Spleen (tissue), 7 donors: ENCODE measurements at regions not wholly inside any gene's neighbourhood (a gene's known extent, or its start where the extent isn't known, plus 50 kb on each side); places are given as distances from the start of the nearest gene placed in this dataset.

Experiments
- CTCF ChIP-seq, 11 experiments: fragments of 200-600 bp in 7 of 11; fragments of 450-650 bp in 4 of 11; sonication (generic) in 4 of 11; IDR thresholded peaks in 8 of 11; conservative IDR thresholded peaks in 3 of 11; 1 replicate in 7 of 11; 2 replicates in 4 of 11; pipeline versions ENCODE4 v1.4.0 to v1.8.0; 2016 to 2021; ENCODE audit warnings: antibody characterized with exemption in 11 of 11, inconsistent platforms in 4 of 11, mild to moderate bottlenecking in 1 of 11
- POLR2A ChIP-seq, 3 donors: fragments of 450-650 bp; IDR thresholded peaks; one replicate each; pipeline ENCODE4 v1.5.1; 2017; ENCODE audit warnings: antibody characterized with exemption in 3 of 3, mild to moderate bottlenecking in 1 of 3
- POLR2AphosphoS5 ChIP-seq, 3 donors: sonication (generic); formaldehyde crosslinking; IDR thresholded peaks; one replicate each; pipeline ENCODE4 v1.5.1; 2017; ENCODE audit warnings: antibody characterized with exemption in 3 of 3
- donor health status: DM: no; HTN: no; CAD: no; lungs with moderate emphysema.
- donor health status: DM: no; HTN: no; CAD: no.
- donor health status: DM: no; HTN: no; CAD: no.

GRCh38 chr18:22283397-22283796, 114.0 kb downstream of the GATA6 start:
- TF ChIP-seq CTCF (IDR thresholded peaks at IDR 0.05 in 8 of 11, conservative IDR thresholded peaks at IDR 0.05 in 3 of 11) (no peak), POLR2AphosphoS5 (IDR thresholded peaks at IDR 0.05) (no peak), POLR2A (IDR thresholded peaks at IDR 0.05) (no peak)
